ENCODE measurements at regions not wholly inside any gene's neighbourhood (a gene's known extent, or its start where the extent isn't known, plus 50 kb on each side); places are given as distances from the start of the nearest gene placed in this dataset.

GRCh38 chr6:47424436-47424836 lies 53.2 kb upstream of the CD2AP start:
- TF ChIP-seq, protein P1, sequence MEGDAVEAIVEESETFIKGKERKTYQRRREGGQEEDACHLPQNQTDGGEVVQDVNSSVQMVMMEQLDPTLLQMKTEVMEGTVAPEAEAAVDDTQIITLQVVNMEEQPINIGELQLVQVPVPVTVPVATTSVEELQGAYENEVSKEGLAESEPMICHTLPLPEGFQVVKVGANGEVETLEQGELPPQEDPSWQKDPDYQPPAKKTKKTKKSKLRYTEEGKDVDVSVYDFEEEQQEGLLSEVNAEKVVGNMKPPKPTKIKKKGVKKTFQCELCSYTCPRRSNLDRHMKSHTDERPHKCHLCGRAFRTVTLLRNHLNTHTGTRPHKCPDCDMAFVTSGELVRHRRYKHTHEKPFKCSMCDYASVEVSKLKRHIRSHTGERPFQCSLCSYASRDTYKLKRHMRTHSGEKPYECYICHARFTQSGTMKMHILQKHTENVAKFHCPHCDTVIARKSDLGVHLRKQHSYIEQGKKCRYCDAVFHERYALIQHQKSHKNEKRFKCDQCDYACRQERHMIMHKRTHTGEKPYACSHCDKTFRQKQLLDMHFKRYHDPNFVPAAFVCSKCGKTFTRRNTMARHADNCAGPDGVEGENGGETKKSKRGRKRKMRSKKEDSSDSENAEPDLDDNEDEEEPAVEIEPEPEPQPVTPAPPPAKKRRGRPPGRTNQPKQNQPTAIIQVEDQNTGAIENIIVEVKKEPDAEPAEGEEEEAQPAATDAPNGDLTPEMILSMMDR (IDR thresholded peaks at IDR 0.05; ENCODE audit: low read depth, low read length, missing input control): no peak
- TF ChIP-seq JUND (IDR thresholded peaks at IDR 0.05) (no peak), RXRA (IDR thresholded peaks at IDR 0.05) (no peak), REST (IDR thresholded peaks at IDR 0.05) (no peak), RAD21 (IDR thresholded peaks at IDR 0.05) (no peak), GABPA (IDR thresholded peaks at IDR 0.05 in 1 of 2, conservative IDR thresholded peaks at IDR 0.05 in 1 of 2) (no peak), SP1 (IDR thresholded peaks at IDR 0.05) (no peak)
- TF ChIP-seq, protein P2, sequence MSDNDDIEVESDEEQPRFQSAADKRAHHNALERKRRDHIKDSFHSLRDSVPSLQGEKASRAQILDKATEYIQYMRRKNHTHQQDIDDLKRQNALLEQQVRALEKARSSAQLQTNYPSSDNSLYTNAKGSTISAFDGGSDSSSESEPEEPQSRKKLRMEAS (IDR thresholded peaks at IDR 0.05): no peak
